ENCODE measurements at regions not wholly inside any gene's neighbourhood (a gene's known extent, or its start where the extent isn't known, plus 50 kb on each side); places are given as distances from the start of the nearest gene placed in this dataset.
"Not testable (repeated sequence)": the region's sequence is repeated elsewhere in the genome, so short reads cannot be mapped to it uniquely, and the experiment has no call there.

DNA sequence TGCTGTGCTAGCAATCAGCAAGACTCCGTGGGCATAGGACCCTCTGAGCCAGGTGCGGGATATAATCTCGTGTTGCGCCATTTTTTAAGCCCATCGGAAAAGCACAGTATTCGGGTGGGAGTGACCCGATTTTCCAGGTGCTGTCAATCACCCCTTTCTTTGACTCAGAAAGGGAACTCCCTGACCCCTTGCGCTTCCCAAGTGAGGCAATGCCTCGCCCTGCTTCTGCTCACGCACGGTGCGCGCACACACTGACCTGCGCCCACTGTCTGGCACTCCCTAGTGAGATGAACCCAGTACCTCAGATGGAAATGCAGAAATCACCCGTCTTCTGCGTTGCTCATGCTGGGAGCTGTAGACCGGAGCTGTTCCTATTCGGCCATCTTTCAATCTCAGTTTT lies 372.6 kb downstream of the CDC5L start:
- TF ChIP-seq, protein P1, sequence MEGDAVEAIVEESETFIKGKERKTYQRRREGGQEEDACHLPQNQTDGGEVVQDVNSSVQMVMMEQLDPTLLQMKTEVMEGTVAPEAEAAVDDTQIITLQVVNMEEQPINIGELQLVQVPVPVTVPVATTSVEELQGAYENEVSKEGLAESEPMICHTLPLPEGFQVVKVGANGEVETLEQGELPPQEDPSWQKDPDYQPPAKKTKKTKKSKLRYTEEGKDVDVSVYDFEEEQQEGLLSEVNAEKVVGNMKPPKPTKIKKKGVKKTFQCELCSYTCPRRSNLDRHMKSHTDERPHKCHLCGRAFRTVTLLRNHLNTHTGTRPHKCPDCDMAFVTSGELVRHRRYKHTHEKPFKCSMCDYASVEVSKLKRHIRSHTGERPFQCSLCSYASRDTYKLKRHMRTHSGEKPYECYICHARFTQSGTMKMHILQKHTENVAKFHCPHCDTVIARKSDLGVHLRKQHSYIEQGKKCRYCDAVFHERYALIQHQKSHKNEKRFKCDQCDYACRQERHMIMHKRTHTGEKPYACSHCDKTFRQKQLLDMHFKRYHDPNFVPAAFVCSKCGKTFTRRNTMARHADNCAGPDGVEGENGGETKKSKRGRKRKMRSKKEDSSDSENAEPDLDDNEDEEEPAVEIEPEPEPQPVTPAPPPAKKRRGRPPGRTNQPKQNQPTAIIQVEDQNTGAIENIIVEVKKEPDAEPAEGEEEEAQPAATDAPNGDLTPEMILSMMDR (IDR thresholded peaks at IDR 0.05) = not testable (repeated sequence)
- TF ChIP-seq POLR2AphosphoS5 (IDR thresholded peaks at IDR 0.05; ENCODE audit: low read depth, low read length) = not testable (repeated sequence)
- TF ChIP-seq, protein P2, sequence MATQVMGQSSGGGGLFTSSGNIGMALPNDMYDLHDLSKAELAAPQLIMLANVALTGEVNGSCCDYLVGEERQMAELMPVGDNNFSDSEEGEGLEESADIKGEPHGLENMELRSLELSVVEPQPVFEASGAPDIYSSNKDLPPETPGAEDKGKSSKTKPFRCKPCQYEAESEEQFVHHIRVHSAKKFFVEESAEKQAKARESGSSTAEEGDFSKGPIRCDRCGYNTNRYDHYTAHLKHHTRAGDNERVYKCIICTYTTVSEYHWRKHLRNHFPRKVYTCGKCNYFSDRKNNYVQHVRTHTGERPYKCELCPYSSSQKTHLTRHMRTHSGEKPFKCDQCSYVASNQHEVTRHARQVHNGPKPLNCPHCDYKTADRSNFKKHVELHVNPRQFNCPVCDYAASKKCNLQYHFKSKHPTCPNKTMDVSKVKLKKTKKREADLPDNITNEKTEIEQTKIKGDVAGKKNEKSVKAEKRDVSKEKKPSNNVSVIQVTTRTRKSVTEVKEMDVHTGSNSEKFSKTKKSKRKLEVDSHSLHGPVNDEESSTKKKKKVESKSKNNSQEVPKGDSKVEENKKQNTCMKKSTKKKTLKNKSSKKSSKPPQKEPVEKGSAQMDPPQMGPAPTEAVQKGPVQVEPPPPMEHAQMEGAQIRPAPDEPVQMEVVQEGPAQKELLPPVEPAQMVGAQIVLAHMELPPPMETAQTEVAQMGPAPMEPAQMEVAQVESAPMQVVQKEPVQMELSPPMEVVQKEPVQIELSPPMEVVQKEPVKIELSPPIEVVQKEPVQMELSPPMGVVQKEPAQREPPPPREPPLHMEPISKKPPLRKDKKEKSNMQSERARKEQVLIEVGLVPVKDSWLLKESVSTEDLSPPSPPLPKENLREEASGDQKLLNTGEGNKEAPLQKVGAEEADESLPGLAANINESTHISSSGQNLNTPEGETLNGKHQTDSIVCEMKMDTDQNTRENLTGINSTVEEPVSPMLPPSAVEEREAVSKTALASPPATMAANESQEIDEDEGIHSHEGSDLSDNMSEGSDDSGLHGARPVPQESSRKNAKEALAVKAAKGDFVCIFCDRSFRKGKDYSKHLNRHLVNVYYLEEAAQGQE (IDR thresholded peaks at IDR 0.05; ENCODE audit: insufficient read depth in 1 of 2, low read depth in 2 of 2, low read length in 1 of 2) = not testable (repeated sequence)
